ENCODE measurements at regions not wholly inside any gene's neighbourhood (a gene's known extent, or its start where the extent isn't known, plus 50 kb on each side); places are given as distances from the start of the nearest gene placed in this dataset.

DNA sequence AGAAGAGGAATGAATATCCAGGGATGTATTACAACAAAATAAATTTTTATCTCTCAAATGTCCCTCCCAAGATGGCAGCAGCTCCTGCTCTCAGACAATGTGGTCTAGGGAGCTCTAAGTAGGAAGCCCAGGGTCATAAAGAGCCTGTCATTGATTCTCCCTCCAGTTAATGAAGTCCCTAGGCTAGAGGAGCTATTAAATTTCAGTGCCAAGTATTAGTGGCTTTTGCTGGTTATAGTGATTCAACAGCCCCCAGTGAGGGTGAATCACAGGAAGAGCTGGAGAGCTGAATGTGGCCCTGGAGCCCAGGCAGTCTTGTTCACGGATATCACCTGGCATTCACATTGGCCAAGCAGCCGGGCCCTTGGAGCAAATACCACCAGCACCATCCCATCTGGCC, 109.8 kb upstream of the YPEL5 start:
- intact Hi-C loops (cut with DNase I; ENCODE audit: low total_unique reads) = no loop called here
- no peak overlapping the region for H3K27ac ChIP-seq
- no peak for DNase-seq
- no peaks in the 10 kb centered on the region for H3K36me3 ChIP-seq
- H3K27me3 ChIP-seq = no peaks in the 10 kb centered on the region
- H3K4me1 ChIP-seq = no peaks in the 10 kb centered on the region
- H3K9me3 ChIP-seq = no peaks in the 10 kb centered on the region
- TF ChIP-seq, protein P1, sequence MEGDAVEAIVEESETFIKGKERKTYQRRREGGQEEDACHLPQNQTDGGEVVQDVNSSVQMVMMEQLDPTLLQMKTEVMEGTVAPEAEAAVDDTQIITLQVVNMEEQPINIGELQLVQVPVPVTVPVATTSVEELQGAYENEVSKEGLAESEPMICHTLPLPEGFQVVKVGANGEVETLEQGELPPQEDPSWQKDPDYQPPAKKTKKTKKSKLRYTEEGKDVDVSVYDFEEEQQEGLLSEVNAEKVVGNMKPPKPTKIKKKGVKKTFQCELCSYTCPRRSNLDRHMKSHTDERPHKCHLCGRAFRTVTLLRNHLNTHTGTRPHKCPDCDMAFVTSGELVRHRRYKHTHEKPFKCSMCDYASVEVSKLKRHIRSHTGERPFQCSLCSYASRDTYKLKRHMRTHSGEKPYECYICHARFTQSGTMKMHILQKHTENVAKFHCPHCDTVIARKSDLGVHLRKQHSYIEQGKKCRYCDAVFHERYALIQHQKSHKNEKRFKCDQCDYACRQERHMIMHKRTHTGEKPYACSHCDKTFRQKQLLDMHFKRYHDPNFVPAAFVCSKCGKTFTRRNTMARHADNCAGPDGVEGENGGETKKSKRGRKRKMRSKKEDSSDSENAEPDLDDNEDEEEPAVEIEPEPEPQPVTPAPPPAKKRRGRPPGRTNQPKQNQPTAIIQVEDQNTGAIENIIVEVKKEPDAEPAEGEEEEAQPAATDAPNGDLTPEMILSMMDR (IDR thresholded peaks at IDR 0.05) = no peak
- no peak overlapping the region for H3K4me3 ChIP-seq

DNA sequence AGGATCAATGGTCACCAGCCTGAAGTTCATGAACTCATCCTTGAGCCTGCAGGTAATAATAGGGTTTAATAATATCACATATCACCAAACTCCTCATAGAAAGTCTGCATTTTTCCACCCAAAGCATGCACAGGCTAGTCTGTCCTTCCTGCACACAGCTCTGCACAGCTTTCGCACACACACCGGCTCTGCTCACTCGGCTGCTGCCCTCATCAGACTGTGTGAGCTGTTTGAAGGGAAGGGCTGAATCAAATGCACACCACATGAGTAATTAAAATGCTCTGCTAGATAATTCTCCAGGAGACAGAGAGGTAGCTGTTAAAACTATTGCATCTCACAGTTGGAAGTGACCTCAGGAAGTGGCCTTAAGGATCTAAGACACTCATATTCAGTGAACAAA, 108.4 kb upstream of the YPEL5 start:
- DNase-seq = no peak
- Histone ChIP-seq H3K27ac (no peak overlapping the region), H3K9me3 (no peaks in the 10 kb centered on the region), H3K4me3 (no peak overlapping the region), H3K36me3 (no peaks in the 10 kb centered on the region), H3K27me3 (no peaks in the 10 kb centered on the region), H3K4me1 (no peaks in the 10 kb centered on the region)
- intact Hi-C loops (cut with DNase I; ENCODE audit: low total_unique reads) = no loop called here
- TF ChIP-seq, protein P1 (IDR thresholded peaks at IDR 0.05) = no peak

DNA sequence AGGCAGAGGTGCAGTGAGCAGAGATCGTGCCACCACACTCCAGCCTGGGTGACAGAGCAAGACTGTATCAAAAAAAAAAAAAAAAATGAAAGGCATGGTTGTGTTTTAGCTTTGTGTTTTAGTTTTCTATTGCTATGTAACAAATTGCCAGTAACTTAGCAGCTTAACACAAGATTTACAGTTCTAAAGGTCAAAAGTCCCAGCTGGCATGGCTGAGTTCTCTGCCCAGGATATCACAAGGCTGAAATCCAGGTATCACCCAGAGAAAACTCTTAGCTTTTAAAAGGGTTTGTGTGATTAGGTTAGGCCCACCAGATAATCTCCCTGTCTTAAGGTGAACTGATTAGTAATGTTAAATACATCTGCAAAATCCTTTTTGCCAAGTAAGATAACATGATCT, 107.7 kb upstream of the YPEL5 start:
- no peak overlapping the region for H3K27ac ChIP-seq
- intact Hi-C loops (cut with DNase I; ENCODE audit: low total_unique reads) = no loop called here
- H3K4me3 ChIP-seq = no peak overlapping the region
- no peak for DNase-seq
- H3K4me1 ChIP-seq = no peaks in the 10 kb centered on the region
- H3K9me3 ChIP-seq = no peaks in the 10 kb centered on the region
- no peaks in the 10 kb centered on the region for H3K36me3 ChIP-seq
- TF ChIP-seq, protein P1 (IDR thresholded peaks at IDR 0.05) = no peak
- H3K27me3 ChIP-seq = no peaks in the 10 kb centered on the region

DNA sequence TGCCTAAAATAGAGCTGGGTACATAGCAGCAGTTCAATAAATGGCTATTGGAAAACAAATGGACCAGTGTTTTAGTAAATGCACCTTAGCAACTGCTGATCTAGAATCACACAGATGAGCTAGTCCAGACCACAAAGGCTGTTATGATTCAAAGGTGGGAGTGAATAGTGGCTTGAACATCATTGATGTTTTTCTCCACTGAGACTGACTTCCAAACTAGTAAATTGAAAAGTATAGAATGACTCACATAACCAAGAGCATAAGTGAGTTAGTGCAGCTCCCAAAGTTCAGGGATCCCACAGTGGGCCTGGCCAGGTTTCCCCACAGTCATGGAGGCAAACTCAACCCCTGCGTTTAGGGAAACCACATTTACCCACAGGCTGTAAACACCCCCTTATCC, 106.7 kb upstream of the YPEL5 start:
- Histone ChIP-seq H3K9me3 (no peaks in the 10 kb centered on the region), H3K36me3 (no peaks in the 10 kb centered on the region), H3K27me3 (no peaks in the 10 kb centered on the region), H3K4me3 (no peak overlapping the region), H3K4me1 (no peaks in the 10 kb centered on the region), H3K27ac (no peak overlapping the region)
- TF ChIP-seq, protein P1 (IDR thresholded peaks at IDR 0.05) = no peak
- DNase-seq = no peak
- intact Hi-C loops (cut with DNase I; ENCODE audit: low total_unique reads) = no loop called here

DNA sequence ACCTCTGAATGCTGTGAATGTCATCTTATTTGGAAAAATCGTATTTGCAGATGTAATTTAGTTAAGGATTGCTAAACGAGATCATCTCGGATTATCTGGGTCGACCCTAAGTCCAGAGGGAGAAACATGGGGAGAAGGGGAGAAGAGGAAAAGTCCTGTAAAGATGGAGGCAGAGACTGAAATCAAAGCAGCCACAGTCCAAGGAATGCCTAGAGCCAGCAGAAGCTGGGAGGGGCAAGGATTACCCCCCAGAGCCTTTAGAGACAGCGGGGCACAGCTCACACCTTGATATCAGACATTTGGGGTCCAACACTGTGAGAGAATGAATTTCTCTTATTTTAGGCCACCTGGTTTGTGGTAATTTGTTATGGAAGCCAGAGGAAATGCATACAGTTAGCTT, 104.9 kb upstream of the YPEL5 start:
- DNase-seq = no peak
- no peaks in the 10 kb centered on the region for H3K27me3 ChIP-seq
- TF ChIP-seq, protein P1 (IDR thresholded peaks at IDR 0.05) = no peak
- H3K9me3 ChIP-seq = no peaks in the 10 kb centered on the region
- H3K4me3 ChIP-seq = no peak overlapping the region
- no peaks in the 10 kb centered on the region for H3K4me1 ChIP-seq
- H3K36me3 ChIP-seq = no peaks in the 10 kb centered on the region
- no peak overlapping the region for H3K27ac ChIP-seq
- intact Hi-C loops (cut with DNase I; ENCODE audit: low total_unique reads) = no loop called here

DNA sequence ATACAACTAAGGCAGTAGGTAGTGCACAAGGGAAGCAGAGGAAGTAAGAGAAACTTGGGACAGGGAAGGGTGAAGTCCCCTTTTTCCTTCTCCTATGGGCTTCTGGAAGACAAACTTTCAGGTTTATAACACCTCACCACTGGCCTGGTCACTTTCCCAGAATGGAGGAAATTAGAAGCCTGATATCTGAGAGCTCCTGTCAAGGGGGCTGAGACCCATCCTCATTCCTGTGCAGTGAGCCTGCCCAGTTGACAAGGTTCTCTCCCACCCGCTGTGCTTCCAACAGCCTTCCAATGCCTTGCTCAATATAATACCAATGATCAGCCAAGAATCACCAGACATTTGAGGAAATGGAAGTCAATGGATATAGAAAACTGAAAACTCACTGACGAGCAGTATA, 100.4 kb upstream of the YPEL5 start:
- no peak overlapping the region for H3K4me3 ChIP-seq
- DNase-seq = no peak
- no peaks in the 10 kb centered on the region for H3K36me3 ChIP-seq
- no peak overlapping the region for H3K27ac ChIP-seq
- intact Hi-C loops (cut with DNase I; ENCODE audit: low total_unique reads) = no loop called here
- H3K9me3 ChIP-seq = no peaks in the 10 kb centered on the region
- no peaks in the 10 kb centered on the region for H3K27me3 ChIP-seq
- H3K4me1 ChIP-seq = no peaks in the 10 kb centered on the region
- TF ChIP-seq, protein P1 (IDR thresholded peaks at IDR 0.05) = no peak
